Stimulated activated CD8-positive, alpha-beta memory T cell treated with anti-CD3 and anti-CD28 coated beads, Interleukin-15, amount 100 ng/mL, for 24 hours (primary cell): ENCODE measurements at regions not wholly inside any gene's neighbourhood (a gene's known extent, or its start where the extent isn't known, plus 50 kb on each side); places are given as distances from the start of the nearest gene placed in this dataset.
"Not testable (repeated sequence)": the region's sequence is repeated elsewhere in the genome, so short reads cannot be mapped to it uniquely, and the experiment has no call there.

Experiments
- DNase-seq: peaks from one replicate; pipeline ENCODE4 v3.0.0-alpha.2; 2020; ENCODE audit warnings: low read depth

- DNase-seq = not testable (repeated sequence)
Observed at GRCh38 chr3:178207161-178207560, 329.1 kb upstream of the KCNMB2 start.

DNA sequence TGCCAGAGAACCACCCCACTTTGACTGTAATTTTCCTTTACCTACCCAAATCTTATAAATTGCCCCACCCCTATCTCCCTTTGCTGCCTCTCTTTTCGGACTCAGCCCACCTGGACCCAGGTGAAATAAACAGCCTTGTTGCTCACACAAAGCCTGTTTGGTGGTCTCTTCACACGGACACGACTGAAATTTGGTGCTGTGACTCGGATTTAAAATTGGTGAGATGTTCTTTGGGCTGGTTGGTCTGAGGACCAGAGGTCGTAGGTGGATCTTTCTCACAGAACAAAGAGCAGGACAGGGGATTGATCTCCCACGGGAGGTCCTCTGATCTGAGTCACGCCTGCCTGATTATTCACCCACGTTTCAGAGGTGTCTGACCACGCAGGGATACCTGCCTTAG is 328.6 kb upstream of the KCNMB2 start:
- DNase-seq = not testable (repeated sequence)

GRCh38 chr3:178209116-178209515 is 327.1 kb upstream of the KCNMB2 start:
- not testable (repeated sequence) for DNase-seq

DNA sequence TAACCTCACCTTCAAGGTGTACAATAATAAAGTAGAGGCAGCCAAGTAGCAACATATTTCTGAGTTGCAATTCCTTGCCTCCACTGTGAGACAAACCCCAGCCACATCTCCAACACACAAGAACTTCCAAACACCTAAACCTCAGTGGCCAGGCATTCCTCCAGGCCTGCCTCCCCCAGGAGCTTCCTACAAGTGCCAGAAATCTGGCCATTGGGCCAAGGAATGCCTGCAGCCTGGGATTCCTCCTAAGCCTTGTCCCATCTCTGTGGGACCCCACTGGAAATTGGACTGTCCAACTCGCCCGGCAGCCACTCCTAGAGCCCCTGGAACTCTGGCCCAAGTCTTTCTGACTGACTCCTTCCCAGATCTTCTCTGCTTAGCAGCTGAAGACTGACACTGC is 326.6 kb upstream of the KCNMB2 start:
- not testable (repeated sequence) for DNase-seq

DNA sequence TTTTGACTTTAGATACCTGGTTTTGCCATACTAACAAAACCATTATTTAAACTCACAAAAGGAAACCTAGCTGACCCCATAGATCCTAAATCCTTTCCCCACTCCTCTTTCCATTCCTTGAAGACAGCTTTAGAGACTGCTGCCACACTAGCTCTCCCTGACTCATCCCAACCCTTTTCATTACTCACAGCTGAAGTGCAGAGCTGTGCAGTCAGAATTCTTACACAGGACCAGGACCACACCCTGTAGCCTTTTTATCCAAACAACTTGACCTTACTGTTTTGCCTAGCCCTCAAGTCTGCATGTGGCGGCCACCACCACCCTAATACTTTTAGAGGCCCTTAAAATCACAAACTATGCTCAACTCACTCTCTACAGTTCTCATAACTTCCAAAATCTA is 325.1 kb upstream of the KCNMB2 start:
- not testable (repeated sequence) for DNase-seq

DNA sequence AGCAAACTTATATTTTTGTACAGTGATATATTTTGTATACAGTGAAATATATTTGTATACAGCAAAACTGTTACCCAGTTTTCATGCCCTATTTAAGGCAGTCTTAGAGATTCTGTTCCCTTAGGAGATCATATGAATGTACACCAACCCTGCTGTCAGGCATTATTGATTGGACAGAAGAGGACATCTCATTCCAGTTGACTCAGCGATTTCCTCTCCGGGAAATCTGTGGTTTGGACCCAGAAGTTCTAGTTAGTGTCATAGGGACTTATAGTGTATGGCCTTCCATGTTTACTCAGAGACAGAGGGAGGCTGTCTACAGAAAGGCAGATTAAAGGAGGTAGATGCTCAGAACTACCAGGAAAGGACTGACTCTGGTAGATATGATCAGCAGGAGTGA is 318.8 kb upstream of the KCNMB2 start:
- DNase-seq = no peak

DNA sequence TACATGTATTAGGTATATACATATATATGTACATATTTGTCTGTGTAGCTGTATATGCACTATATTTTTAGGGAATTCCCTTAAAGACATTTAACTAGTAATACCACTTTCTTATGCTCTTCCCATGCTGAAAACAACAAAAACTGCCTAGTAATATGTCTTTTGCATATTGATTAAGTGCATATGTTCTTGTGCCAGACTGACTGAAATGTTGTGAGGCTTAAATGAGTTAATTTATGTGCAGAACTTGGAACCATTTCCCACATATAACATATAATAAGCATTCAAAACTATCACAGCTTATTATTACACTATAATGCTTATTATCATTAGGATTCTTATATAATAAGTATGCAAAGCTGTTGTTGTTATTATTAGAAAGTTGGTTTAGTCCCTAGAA is 318.0 kb upstream of the KCNMB2 start:
- no peak for DNase-seq

GRCh38 chr3:178219661-178220060 is 316.6 kb upstream of the KCNMB2 start:
- not testable (repeated sequence) for DNase-seq

GRCh38 chr3:178223876-178224275 is 312.4 kb upstream of the KCNMB2 start:
- DNase-seq = no peak

GRCh38 chr3:178226094-178226493 is 310.1 kb upstream of the KCNMB2 start:
- DNase-seq = no peak

DNA sequence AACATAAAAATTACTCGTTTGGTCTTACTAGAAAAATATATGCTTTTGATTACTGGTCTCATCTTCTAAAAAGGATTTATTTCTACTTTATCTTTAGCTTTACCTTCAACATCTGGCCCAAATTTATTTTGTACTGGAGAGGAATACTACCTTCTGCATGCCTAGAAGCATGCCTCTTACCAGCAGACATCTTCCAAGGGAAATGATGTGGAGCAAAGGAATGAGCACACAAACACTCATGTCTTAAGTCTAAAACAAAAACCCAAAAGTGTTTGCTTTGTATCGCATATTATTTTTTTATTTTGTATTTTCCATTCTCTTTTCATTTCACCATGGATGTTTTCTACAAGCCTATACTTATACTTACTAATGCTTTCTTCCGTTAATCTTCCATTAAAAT is 304.6 kb upstream of the KCNMB2 start:
- DNase-seq = no peak

- no peak for DNase-seq
Observed at GRCh38 chr3:178233371-178234071, 302.7 kb upstream of the KCNMB2 start.

GRCh38 chr3:178236555-178237277 is 299.5 kb upstream of the KCNMB2 start:
- no peak for DNase-seq

DNA sequence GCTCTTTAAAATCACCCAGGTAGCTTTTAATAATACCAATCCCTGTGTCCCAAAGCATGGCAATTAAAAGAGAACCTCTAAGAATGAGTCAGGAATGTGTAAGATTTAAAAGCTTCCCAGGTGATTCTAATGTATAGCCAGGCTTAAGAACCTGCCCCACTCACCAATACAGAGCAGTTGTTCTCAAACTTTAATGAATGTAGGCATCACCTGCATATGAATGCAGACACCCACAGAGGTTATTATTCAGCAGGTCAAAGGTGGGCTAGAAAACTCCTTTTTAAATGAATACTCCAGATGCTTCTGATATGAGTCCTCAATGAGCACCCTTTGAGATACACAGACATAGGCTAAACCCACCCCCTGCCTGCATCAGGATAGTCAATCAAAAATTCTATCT is 298.1 kb upstream of the KCNMB2 start:
- no peak for DNase-seq

- no peak for DNase-seq
Observed at GRCh38 chr3:178244733-178245709, 291.2 kb upstream of the KCNMB2 start.

- DNase-seq = no peak
Observed at GRCh38 chr3:178246004-178246403, 290.2 kb upstream of the KCNMB2 start.

- DNase-seq = no peak
Observed at GRCh38 chr3:178255315-178255714, 280.9 kb upstream of the KCNMB2 start.

DNA sequence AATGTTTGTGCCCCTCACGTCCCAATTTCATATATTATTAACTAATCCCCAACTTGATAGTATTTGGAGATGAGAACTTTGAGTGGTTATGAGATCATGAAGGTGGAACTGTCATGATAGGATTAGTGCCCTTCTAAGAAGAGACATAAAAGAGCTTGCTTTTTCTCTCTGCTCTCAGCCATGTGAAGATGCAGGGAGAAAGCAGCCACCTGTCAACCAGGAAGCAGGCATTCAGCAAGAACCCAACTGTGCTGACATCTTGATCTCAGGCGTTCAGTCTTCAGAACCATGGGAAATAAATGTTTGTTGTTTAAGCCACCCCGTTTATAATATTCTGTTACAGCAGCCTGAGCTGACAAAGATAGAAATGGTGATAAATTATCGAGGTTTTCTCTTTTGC is 278.7 kb upstream of the KCNMB2 start:
- no peak for DNase-seq

DNA sequence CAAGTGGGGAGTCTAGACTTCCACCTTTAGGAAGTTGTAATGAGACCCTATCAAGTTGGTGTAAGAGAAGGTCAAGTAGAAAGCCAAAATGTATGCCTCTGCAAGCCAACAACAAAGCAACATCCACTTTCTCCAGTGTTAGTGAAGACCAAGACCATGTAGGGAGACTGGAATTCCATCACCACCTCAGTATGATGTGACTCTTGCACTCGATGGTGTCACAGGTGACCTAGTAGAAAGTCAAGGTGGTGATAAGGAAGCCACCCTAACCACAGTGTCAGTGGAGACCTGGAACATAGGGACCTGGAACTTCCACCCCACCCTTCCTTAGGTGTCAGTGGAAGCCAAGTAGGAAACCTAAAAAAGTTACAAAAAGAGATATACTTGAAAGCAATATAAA is 278.1 kb upstream of the KCNMB2 start:
- no peak for DNase-seq

- no peak for DNase-seq
Observed at GRCh38 chr3:178259703-178260102, 276.5 kb upstream of the KCNMB2 start.

DNA sequence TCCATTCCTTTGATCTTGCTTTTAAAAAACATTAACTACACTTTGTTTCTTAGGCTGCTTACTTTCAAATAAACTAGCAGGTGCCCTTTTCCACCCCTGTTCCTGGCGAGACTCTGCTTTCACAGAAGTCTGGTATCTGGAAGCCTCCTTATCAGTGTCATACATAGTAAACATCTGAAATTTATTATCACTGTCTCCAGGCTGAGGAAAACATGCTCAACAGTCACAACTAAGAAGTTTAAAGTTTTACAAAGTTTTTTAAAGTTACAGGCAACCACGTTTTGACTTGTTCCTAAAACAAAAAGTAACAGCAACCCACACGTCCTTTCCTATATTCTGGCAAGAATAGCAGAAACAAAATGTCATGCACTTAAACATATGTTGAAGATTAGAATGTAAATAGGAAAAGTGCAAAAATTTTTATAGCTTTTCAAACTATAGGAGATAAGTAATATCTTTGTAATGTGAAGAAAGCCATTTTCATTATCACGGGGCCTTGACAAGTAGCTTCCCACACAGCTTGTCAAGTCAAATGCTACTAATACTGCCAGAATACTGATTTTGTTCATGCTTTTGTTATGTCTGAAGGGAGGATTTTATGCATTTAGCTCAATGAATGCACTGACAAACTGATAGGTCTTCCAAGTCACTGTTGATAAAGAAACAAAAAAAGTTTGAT is 275.2 kb upstream of the KCNMB2 start:
- DNase-seq = no peak
